ENCODE measurements at regions not wholly inside any gene's neighbourhood (a gene's known extent, or its start where the extent isn't known, plus 50 kb on each side); places are given as distances from the start of the nearest gene placed in this dataset.

- POLR2A ChIA-PET, result no interaction called here
- H3K4me3 ChIP-seq (ENCODE audit: low read length), result no peak overlapping the region
- H3K4me3 Mint-ChIP-seq, result no peak overlapping the region
- intact Hi-C loops (cut with DNase I, micrococcal nuclease), result no loop called here
- H3K36me3 ChIP-seq (ENCODE audit: insufficient read depth, low read length), result no peaks in the 10 kb centered on the region
- H3K27me3 Mint-ChIP-seq, result no peaks in the 10 kb centered on the region
- no peak overlapping the region for H3K27ac Mint-ChIP-seq
- H3K4me1 ChIP-seq (ENCODE audit: insufficient read depth, low read length), result no peaks in the 10 kb centered on the region
- H3K4me1 Mint-ChIP-seq (ENCODE audit: low read depth), result no peaks in the 10 kb centered on the region
- CTCF ChIA-PET, result interaction anchor here (1.0 kb wide), 1 partner anchor 13 kb away, joined by 4 read pairs; no protein-coding TSS in a partner anchor
- H3K36me3 Mint-ChIP-seq (ENCODE audit: low read depth), result no peaks in the 10 kb centered on the region
- H3K27ac ChIP-seq (ENCODE audit: low read depth in 1 of 2, low read length in 2 of 2), result no peak overlapping the region
- no peaks in the 10 kb centered on the region for H3K27me3 ChIP-seq (ENCODE audit: control insufficient read depth in 1 of 2, insufficient read depth in 2 of 2, low read length in 2 of 2)
- H3K9me3 Mint-ChIP-seq, result peaks cover 3% of the 10 kb centered on the region
- H3K9me3 ChIP-seq (ENCODE audit: control insufficient read depth in 1 of 2, insufficient read depth in 1 of 2, low read length in 2 of 2), result no peaks in the 10 kb centered on the region
- DNase-seq, result no peak
- no peak for ATAC-seq (ENCODE audit: poor library complexity)
- TF ChIP-seq, protein P1, sequence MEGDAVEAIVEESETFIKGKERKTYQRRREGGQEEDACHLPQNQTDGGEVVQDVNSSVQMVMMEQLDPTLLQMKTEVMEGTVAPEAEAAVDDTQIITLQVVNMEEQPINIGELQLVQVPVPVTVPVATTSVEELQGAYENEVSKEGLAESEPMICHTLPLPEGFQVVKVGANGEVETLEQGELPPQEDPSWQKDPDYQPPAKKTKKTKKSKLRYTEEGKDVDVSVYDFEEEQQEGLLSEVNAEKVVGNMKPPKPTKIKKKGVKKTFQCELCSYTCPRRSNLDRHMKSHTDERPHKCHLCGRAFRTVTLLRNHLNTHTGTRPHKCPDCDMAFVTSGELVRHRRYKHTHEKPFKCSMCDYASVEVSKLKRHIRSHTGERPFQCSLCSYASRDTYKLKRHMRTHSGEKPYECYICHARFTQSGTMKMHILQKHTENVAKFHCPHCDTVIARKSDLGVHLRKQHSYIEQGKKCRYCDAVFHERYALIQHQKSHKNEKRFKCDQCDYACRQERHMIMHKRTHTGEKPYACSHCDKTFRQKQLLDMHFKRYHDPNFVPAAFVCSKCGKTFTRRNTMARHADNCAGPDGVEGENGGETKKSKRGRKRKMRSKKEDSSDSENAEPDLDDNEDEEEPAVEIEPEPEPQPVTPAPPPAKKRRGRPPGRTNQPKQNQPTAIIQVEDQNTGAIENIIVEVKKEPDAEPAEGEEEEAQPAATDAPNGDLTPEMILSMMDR (IDR thresholded peaks at IDR 0.05), result no peak
These were observed 121.3 kb upstream of the SCAF11 start for GRCh38 chr12:46111715-46112114.

- ATAC-seq (ENCODE audit: poor library complexity), result no peak
- no peak overlapping the region for H3K27ac ChIP-seq (ENCODE audit: low read depth in 1 of 2, low read length in 2 of 2)
- H3K27me3 ChIP-seq (ENCODE audit: control insufficient read depth in 1 of 2, insufficient read depth in 2 of 2, low read length in 2 of 2), result no peaks in the 10 kb centered on the region
- Mint-ChIP-seq H3K4me1 (ENCODE audit: low read depth) (no peaks in the 10 kb centered on the region), H3K27me3 (no peaks in the 10 kb centered on the region), H3K4me3 (no peak overlapping the region), H3K36me3 (ENCODE audit: low read depth) (no peaks in the 10 kb centered on the region), H3K27ac (no peak overlapping the region), H3K9me3 (peaks cover 3% of the 10 kb centered on the region)
- H3K36me3 ChIP-seq (ENCODE audit: insufficient read depth, low read length), result no peaks in the 10 kb centered on the region
- H3K4me1 ChIP-seq (ENCODE audit: insufficient read depth, low read length), result no peaks in the 10 kb centered on the region
- no peak for DNase-seq
- no peak overlapping the region for H3K4me3 ChIP-seq (ENCODE audit: low read length)
- no peaks in the 10 kb centered on the region for H3K9me3 ChIP-seq (ENCODE audit: control insufficient read depth in 1 of 2, insufficient read depth in 1 of 2, low read length in 2 of 2)
- POLR2A ChIA-PET, result no interaction called here
- intact Hi-C loops (cut with DNase I, micrococcal nuclease), result no loop called here
- TF ChIP-seq, protein P1 (IDR thresholded peaks at IDR 0.05), result no peak
- CTCF ChIA-PET, result interaction anchor here (1.0 kb wide), 1 partner anchor 14 kb away, joined by 4 read pairs; no protein-coding TSS in a partner anchor
These were observed 120.7 kb upstream of the SCAF11 start for GRCh38 chr12:46110928-46111699.

DNA sequence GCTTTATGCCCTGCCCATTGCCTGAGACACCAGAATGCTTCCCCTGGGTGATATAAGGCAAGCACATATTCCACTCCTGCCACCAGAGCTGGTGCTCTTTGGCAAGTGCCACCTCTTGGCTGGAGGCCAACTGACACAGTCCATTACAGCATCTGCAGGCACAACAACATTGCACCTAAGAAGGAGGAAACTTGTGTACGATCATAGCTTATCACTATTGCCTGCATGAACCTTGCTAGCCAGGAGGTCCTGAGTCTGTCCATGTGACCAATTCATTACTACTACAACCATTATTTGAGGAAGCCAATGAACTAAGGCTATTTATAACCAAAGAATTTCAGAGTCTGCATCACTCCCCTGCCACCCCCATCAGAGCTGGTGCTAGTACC lies 119.8 kb upstream of the SCAF11 start:
- Histone ChIP-seq H3K4me1 (ENCODE audit: insufficient read depth, low read length) (no peaks in the 10 kb centered on the region), H3K4me3 (ENCODE audit: low read length) (no peak overlapping the region), H3K27ac (ENCODE audit: low read depth in 1 of 2, low read length in 2 of 2) (no peak overlapping the region), H3K9me3 (ENCODE audit: control insufficient read depth in 1 of 2, insufficient read depth in 1 of 2, low read length in 2 of 2) (no peaks in the 10 kb centered on the region), H3K27me3 (ENCODE audit: control insufficient read depth in 1 of 2, insufficient read depth in 2 of 2, low read length in 2 of 2) (no peaks in the 10 kb centered on the region), H3K36me3 (ENCODE audit: insufficient read depth, low read length) (no peaks in the 10 kb centered on the region)
- Mint-ChIP-seq H3K27ac (no peak overlapping the region), H3K27me3 (no peaks in the 10 kb centered on the region), H3K4me1 (ENCODE audit: low read depth) (no peaks in the 10 kb centered on the region), H3K36me3 (ENCODE audit: low read depth) (no peaks in the 10 kb centered on the region), H3K9me3 (peaks cover 3% of the 10 kb centered on the region), H3K4me3 (no peak overlapping the region)
- CTCF ChIA-PET, result no interaction called here
- intact Hi-C loops (cut with DNase I, micrococcal nuclease), result no loop called here
- TF ChIP-seq, protein P1 (IDR thresholded peaks at IDR 0.05), result no peak
- POLR2A ChIA-PET, result no interaction called here
- ATAC-seq (ENCODE audit: poor library complexity), result no peak
- no peak for DNase-seq
